ENCODE measurements at regions not wholly inside any gene's neighbourhood (a gene's known extent, or its start where the extent isn't known, plus 50 kb on each side); places are given as distances from the start of the nearest gene placed in this dataset.

DNA sequence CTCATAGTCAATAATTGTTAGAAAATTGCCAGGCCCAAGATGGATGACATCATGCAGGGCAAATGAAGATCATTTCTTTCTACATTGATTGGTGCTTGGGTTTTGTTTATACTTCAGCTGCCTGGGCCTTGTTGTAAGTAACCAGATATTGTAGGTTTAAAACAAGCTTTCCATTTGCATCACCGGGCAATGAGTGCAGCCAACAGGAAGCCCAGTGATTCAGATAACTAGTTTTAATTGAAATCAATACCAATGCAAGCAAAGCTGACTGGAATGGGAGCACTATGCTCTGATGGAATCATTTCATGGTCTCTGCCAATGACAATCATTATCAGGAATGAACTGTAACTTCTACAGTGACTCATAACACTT, 279.3 kb downstream of the DUSP6 start:
- CTCF ChIA-PET: interaction anchor here (1.7 kb wide), 1 partner anchor 8 kb away, joined by 4 read pairs; no protein-coding TSS in a partner anchor
- no peak for ATAC-seq
- no peak for FAIRE-seq
- no peak overlapping the region for H3K4me3 ChIP-seq
- H3K9me3 ChIP-seq: no peaks in the 10 kb centered on the region
- no peak for DNase-seq (ENCODE audit: low read depth in 1 of 2, low spot score in 1 of 2)
- H3K4me2 ChIP-seq: no peak overlapping the region
- H3K4me1 ChIP-seq: no peaks in the 10 kb centered on the region
- TF ChIP-seq MAFK (IDR thresholded peaks at IDR 0.05; ENCODE audit: partially characterized antibody) (no peak), FOSL2 (IDR thresholded peaks at IDR 0.05) (no peak), FOSL2 (CRISPR knock-in tag; IDR thresholded peaks at IDR 0.05) (no peak), MAZ (IDR thresholded peaks at IDR 0.05; ENCODE audit: borderline replicate concordance, low read depth, low read length) (no peak), EHF (CRISPR knock-in tag; IDR thresholded peaks at IDR 0.05) (no peak), RNF2 (IDR thresholded peaks at IDR 0.05; ENCODE audit: borderline replicate concordance, low read depth) (no peak), JUN (IDR thresholded peaks at IDR 0.05) (no peak), ZFP36 (IDR thresholded peaks at IDR 0.05; ENCODE audit: borderline replicate concordance, partially characterized antibody) (no peak), ESRRA (IDR thresholded peaks at IDR 0.05; ENCODE audit: borderline replicate concordance, low read length) (no peak), CHD4 (IDR thresholded peaks at IDR 0.05; ENCODE audit: borderline replicate concordance) (no peak), MYC (IDR thresholded peaks at IDR 0.05; ENCODE audit: borderline replicate concordance, low read length) (no peak), PHF8 (IDR thresholded peaks at IDR 0.05; ENCODE audit: borderline replicate concordance, low read depth) (no peak), RARB (CRISPR knock-in tag; IDR thresholded peaks at IDR 0.05) (no peak), KDM5A (IDR thresholded peaks at IDR 0.05) (no peak)
- TF ChIP-seq, protein P1, sequence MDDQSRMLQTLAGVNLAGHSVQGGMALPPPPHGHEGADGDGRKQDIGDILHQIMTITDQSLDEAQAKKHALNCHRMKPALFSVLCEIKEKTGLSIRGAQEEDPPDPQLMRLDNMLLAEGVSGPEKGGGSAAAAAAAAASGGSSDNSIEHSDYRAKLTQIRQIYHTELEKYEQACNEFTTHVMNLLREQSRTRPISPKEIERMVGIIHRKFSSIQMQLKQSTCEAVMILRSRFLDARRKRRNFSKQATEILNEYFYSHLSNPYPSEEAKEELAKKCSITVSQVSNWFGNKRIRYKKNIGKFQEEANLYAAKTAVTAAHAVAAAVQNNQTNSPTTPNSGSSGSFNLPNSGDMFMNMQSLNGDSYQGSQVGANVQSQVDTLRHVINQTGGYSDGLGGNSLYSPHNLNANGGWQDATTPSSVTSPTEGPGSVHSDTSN (IDR thresholded peaks at IDR 0.05): no peak
- TF ChIP-seq, protein P2, sequence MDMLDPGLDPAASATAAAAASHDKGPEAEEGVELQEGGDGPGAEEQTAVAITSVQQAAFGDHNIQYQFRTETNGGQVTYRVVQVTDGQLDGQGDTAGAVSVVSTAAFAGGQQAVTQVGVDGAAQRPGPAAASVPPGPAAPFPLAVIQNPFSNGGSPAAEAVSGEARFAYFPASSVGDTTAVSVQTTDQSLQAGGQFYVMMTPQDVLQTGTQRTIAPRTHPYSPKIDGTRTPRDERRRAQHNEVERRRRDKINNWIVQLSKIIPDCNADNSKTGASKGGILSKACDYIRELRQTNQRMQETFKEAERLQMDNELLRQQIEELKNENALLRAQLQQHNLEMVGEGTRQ (IDR thresholded peaks at IDR 0.05): no peak
- TF ChIP-seq, protein P3, sequence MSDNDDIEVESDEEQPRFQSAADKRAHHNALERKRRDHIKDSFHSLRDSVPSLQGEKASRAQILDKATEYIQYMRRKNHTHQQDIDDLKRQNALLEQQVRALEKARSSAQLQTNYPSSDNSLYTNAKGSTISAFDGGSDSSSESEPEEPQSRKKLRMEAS (IDR thresholded peaks at IDR 0.05): no peak
- POLR2A ChIA-PET: interaction anchor here (1.3 kb wide), 1 partner anchor 279 kb away, joined by 3 read pairs; the partner anchor contains the start of gene DUSP6
- 52% methylated on average over 1 of the region's 1 CpG for WGBS (ENCODE audit: missing lambda C conversion rate)
- no peak overlapping the region for H3K27ac ChIP-seq

DNA sequence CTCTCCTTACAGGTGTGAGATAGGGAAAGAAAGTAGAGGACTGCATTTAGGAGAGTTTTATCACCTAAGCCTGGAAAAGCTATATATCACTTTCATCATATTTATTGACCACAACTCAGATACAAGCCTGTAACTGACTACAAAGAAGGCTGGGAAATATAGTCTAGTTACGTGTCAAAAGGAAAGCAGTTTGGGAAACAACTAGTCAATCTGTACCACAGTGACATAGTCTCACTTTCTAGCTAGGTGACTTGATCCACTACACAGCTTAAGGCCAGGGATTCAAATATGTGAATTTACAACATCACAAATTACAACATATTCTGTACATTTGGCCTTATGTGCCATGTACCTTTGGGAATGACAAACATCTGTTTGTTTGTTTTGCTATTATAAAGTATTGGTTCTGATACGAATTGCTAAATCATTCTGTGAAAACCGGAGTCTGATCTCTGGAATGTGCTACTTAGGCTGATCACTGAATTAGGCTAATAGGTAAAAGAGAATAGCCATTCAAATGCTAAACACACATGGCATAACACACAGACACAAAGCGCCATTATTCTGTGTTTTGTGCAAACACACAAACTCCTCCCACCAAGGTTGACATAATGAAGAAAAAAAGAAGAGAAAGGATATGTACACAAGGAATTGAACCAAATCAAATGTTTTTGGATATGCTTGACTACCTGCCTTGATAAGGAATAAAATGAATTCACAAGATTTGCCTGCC, 279.8 kb downstream of the DUSP6 start:
- ChIA-PET POLR2A (interaction anchor here (1.3 kb wide), 1 partner anchor 279 kb away, joined by 3 read pairs; the partner anchor contains the start of gene DUSP6), CTCF (no interaction called here)
- 72% methylated on average over 4 of the region's 4 CpGs for WGBS (ENCODE audit: missing lambda C conversion rate)
- Histone ChIP-seq H3K4me1 (no peaks in the 10 kb centered on the region), H3K4me2 (no peak overlapping the region), H3K4me3 (no peak overlapping the region), H3K27ac (no peak overlapping the region), H3K9me3 (no peaks in the 10 kb centered on the region)
- FAIRE-seq (no peak), DNase-seq (ENCODE audit: low read depth in 1 of 2, low spot score in 1 of 2) (no peak), ATAC-seq (no peak)
- TF ChIP-seq, protein P4, sequence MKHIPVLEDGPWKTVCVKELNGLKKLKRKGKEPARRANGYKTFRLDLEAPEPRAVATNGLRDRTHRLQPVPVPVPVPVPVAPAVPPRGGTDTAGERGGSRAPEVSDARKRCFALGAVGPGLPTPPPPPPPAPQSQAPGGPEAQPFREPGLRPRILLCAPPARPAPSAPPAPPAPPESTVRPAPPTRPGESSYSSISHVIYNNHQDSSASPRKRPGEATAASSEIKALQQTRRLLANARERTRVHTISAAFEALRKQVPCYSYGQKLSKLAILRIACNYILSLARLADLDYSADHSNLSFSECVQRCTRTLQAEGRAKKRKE (CRISPR knock-in tag; IDR thresholded peaks at IDR 0.05; ENCODE audit: low read depth): no peak
- no peak for TF ChIP-seq RCOR1 (IDR thresholded peaks at IDR 0.05; ENCODE audit: low read depth, low read length)

- no peak overlapping the region for H3K4me3 ChIP-seq
- no peak overlapping the region for H3K27ac ChIP-seq
- CTCF ChIA-PET: interaction anchor here (0.7 kb wide), 1 partner anchor 38 kb away, joined by 3 read pairs; no protein-coding TSS in a partner anchor
- H3K4me1 ChIP-seq: no peaks in the 10 kb centered on the region
- no peaks in the 10 kb centered on the region for H3K9me3 ChIP-seq
- TF ChIP-seq RARB (CRISPR knock-in tag; IDR thresholded peaks at IDR 0.05) (no peak), ZC3H11A (IDR thresholded peaks at IDR 0.05) (no peak), HOXB13 (CRISPR knock-in tag; IDR thresholded peaks at IDR 0.05; ENCODE audit: low read depth) (no peak), MAZ (IDR thresholded peaks at IDR 0.05; ENCODE audit: borderline replicate concordance, low read depth, low read length) (no peak), ZNF302 (CRISPR knock-in tag; IDR thresholded peaks at IDR 0.05) (no peak), NPAS2 (CRISPR knock-in tag; IDR thresholded peaks at IDR 0.05; ENCODE audit: borderline replicate concordance) (no peak), EHF (CRISPR knock-in tag; IDR thresholded peaks at IDR 0.05) (no peak), TFCP2L1 (CRISPR knock-in tag; IDR thresholded peaks at IDR 0.05) (no peak), HEYL (CRISPR knock-in tag; IDR thresholded peaks at IDR 0.05) (no peak)
- TF ChIP-seq, protein P3 (IDR thresholded peaks at IDR 0.05): no peak
- TF ChIP-seq, protein P5, sequence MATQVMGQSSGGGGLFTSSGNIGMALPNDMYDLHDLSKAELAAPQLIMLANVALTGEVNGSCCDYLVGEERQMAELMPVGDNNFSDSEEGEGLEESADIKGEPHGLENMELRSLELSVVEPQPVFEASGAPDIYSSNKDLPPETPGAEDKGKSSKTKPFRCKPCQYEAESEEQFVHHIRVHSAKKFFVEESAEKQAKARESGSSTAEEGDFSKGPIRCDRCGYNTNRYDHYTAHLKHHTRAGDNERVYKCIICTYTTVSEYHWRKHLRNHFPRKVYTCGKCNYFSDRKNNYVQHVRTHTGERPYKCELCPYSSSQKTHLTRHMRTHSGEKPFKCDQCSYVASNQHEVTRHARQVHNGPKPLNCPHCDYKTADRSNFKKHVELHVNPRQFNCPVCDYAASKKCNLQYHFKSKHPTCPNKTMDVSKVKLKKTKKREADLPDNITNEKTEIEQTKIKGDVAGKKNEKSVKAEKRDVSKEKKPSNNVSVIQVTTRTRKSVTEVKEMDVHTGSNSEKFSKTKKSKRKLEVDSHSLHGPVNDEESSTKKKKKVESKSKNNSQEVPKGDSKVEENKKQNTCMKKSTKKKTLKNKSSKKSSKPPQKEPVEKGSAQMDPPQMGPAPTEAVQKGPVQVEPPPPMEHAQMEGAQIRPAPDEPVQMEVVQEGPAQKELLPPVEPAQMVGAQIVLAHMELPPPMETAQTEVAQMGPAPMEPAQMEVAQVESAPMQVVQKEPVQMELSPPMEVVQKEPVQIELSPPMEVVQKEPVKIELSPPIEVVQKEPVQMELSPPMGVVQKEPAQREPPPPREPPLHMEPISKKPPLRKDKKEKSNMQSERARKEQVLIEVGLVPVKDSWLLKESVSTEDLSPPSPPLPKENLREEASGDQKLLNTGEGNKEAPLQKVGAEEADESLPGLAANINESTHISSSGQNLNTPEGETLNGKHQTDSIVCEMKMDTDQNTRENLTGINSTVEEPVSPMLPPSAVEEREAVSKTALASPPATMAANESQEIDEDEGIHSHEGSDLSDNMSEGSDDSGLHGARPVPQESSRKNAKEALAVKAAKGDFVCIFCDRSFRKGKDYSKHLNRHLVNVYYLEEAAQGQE (IDR thresholded peaks at IDR 0.05): no peak
- no peak overlapping the region for H3K4me2 ChIP-seq
- 38% methylated on average over 1 of the region's 1 CpG for WGBS (ENCODE audit: missing lambda C conversion rate)
- POLR2A ChIA-PET: no interaction called here
- FAIRE-seq (no peak), DNase-seq (ENCODE audit: low read depth in 1 of 2, low spot score in 1 of 2) (no peak), ATAC-seq (no peak)
Measured at GRCh38 chr12:89070603-89071002, 281.7 kb downstream of the DUSP6 start.
